ENCODE measurements at regions not wholly inside any gene's neighbourhood (a gene's known extent, or its start where the extent isn't known, plus 50 kb on each side); places are given as distances from the start of the nearest gene placed in this dataset.
A peak's percentile ranks its signal among the peaks of the same experiment; 100 is the strongest.
"Not testable (repeated sequence)": the region's sequence is repeated elsewhere in the genome, so short reads cannot be mapped to it uniquely, and the experiment has no call there.

DNA sequence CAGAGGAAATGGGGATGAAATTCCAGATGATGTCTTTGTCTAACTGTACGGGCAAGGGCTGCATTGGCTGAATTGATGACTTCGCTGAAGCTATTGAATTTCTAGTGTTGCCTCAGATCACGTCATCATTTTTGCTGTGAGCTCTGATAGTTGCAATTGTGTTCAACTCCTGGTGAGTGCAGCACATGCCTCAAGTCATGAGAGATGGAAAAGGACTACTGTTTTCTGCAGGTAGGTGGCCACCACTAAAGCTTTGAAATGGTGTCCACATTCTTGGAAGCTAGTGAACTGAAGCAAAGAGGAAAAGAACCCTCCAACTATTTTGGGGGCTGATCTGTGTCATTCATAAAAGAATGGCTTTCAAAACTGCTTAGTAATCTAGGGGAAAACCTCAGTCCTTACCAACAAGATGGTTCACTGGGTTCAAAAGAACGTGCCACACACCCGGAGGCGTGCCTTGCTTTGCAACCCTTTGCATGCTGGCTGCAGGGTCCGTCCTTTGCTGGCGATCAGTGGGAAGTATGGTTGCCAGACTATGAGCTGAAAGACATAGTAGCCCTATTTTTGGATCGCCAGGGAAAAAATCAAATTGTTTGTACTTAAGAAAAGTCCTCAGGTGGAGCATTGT is 88.1 kb upstream of the STOX2 start:
- no peak for FAIRE-seq

DNA sequence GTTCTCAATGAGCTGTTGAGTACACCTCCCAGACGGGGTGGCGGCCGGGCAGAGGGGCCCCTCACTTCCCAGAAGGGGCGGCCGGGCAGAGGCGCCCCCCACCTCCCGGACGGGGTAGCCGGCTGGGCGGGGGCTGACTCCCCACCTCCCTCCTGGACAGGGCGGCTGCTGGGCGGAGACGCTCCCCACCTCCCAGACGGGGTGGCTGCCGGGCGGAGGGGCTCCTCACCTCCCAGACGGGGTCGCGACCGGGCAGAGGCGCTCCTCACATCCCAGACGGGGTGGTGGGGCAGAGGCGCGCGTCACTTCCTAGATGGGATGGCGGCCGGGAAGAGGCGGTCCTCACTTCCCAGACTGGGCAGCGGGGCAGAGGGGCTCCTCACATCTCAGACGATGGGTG is 86.5 kb upstream of the STOX2 start:
- FAIRE-seq: not testable (repeated sequence)

DNA sequence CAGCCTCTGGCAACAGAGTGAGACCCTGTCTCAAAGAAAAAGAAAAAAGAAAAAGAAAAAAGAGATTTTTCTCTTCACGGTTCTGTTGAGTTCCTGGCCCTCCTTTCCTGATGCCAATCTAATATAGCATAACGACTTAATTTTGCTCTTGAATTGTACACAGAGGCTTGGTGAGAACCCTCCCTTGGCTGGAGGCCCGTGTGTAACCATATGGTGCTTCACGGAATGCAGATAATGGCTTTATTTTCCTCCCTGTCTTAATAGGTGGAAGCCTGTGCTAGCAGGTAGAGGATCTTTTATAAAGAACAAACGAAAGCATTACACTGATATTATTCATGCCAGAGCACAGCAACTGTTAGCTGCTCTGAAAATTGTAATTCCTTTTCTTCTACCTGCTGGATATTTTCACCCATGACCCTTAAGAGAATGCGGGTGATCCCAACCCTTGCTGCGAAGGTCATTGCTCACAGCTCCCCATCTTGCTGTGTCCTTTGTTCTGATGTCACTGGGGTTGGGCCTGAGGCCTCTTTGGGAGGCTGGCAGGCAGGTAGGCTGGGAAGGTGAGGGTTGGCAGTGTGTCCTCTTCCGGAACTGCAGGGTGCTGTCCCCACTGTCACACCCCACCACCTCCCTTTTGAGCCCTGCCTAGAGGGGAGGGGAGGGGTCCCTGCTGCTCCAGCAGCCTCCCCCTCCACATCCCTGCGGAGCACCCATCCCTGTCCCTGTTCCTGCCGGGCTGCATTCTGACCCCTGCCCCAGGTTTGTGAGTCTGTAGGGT is 83.8 kb upstream of the STOX2 start:
- FAIRE-seq: no peak

DNA sequence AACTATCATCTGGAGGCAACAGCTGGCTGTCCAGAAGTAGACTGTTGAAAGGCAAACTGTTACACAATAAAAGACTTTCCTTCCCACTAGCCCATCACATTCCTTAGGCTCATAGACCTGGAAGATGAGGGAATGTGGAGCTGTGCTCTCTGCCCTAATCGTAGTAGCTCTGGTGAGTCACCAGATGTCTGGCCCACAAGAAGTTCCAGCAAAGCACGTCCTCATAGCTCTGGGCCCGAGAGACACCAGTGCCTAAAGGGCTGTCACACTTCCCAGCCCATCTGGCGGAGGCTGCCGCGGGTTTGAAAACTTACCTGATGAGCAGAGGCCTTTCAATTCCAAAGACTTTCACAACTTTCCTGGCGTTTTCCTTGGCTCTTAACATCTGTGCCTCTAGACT is 81.7 kb upstream of the STOX2 start:
- FAIRE-seq: no peak

DNA sequence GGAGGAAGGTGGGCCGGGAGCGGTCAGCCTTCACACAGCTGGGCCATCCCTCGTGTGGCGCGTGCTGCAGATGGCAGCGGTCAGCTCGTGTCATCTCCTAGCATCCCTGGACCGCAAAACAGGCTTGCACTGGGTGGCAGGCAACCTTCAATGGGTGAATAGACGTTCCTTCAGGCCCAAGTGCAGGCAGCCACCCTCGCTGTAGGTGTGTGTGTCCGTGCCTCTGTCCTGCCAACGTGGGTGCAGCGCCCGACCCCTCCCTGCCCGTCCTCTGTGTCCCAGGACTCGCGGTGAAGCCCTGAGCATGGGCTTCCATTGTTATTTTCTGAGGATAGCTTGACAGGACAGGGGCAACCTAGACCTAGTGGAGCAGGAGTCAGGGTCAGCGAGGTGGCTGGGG is 79.8 kb upstream of the STOX2 start:
- no peak for FAIRE-seq

DNA sequence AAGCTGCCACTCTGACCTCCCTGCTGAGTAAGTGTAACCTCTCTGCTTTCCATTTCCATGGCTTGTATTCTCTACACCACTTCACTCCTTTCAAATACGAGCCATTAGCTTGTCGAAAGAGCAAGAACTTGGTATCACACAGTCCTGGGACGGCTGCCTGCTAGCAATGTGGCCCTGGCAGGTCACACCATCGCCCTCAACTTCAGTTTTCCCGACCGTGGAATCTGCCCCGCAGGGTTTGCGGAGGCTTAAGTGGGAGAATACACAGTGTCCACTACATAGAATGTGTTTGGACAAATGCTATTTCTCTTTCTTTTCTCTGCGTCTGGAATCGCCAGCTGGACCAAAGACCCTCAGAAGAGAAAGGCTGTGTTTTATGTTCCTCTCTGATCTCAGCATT is 78.6 kb upstream of the STOX2 start:
- no peak for FAIRE-seq

DNA sequence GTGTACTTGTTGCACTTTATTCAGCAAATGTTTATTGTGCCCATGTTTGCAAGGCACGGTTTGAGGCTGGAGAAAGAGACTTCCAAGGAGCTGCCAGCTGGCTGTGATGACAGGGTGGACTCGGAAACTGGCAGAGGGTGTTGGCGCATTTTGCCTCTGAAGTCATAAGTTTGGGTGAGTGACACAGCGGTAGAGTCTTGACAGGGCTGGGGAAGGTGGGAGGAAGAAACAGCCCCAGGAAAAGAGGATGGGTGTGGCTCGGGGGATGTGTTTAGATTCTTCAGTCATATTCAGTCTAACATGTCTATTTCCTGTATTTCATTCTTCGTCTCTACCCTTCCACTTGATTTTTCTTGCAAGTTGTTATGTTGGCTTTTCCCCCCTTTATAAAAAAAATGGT is 77.0 kb upstream of the STOX2 start:
- no peak for FAIRE-seq

DNA sequence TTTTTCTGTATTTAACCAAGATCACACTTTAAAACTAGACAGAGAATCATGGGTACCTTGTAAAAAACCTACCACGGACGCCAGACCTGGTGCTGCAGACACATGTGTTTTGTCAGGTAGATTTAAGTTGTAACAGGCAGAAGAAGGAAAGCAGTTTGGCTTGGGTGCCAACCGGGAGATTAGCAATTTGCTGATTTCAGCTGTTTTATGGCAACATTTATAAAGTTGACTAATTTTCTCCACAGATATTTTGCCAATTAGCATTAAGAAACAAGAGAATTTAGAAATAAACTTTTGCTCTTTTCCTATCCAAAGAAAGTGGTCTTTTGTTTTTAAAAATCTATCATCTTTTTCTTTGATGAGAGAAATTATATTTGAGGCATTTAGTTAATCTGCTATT is 76.3 kb upstream of the STOX2 start:
- no peak for FAIRE-seq

DNA sequence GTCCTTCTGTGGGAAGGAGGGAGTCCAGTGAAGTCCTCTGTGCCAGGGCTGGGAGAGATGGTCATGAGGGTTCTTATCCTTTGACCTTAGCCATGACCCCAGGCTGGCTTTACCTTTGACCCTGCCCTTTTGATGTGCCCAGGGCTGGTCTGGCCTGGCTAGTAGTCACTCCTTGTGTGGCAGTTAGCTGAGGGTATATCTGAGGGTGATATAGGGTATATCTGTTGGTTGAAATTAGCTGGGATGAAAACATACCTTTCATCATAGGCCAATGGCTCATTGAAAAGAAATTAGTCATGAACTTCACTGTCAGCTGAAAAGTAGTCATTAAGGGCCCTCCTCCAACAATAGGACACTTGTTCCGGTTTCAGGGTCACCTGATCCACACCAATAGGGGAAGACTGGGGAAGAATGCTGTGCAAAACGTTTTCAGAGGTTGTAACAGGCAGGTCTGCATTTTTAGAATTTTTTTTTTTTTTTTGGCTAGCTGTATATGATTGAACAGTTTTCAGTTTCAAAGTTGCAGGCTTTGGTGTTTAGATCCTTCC is 74.6 kb upstream of the STOX2 start:
- no peak for FAIRE-seq

DNA sequence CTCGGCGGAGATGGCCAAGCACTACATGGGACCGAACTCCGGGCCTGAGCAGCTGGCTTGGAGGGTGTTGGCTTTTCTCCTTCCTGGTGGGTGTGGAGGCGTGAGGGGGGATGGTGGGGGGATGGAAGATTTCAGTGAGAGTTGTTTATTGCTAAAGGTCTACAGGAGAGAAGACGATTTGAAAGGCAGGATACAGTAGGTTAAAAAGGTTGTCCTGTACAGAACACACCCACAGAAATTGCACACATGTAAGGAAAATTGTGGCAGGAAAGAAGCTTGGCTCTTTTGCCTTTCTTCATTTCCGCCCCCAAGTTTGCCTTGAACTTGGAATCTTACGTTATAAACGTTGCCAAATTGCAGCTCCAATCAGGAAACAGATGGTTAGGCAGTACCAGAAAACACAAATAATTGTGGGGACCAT is 74.1 kb upstream of the STOX2 start:
- no peak for FAIRE-seq

DNA sequence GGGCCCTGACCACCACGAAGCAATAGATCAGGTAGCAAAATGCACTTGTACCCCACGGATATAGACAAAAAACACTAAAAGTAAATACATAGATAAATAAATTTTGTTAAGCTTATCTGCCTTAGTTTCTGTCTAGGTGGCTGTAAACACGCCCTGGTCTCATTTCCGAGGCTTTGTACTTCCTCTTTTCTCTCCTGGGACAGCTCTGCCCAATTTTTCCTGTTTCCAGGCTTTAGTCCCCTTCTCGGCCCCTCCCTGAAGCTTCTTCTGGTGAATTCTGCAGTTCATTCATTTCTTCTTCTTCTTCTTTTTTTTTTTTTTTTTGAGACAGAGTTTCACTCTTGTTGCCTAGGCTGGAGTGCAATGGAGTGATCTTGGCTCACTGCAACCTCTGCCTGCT is 73.4 kb upstream of the STOX2 start:
- no peak for FAIRE-seq

DNA sequence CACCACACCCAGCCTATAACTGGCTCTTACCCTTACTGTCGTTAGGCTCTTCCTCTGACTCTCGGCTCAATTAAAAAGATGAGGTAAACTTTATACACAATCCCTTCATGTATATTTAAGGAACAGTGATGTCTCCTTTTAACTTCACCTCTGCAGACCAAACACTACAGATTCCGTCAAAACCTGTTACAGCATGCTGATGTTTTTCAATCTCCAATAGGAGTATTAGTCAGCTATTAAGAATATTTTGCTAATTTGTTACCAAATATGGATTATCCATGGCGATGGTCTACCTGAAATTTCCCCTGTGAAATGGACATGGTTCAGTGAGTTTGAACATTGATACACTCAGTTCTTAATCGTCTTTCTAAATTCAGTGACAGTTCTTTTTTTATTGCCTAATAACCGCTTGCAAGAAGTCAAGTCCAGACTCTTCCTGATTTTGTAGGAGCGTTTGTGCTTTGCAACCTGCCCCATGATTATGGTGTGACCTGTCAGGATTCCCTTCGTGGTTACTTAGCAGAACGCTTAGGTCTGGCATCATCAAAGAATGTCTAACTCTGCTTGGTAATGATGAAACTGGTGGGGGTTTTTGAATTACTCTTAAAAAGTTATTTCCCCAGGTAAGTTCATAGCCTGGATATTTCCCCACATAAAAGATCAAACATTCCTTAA is 72.2 kb upstream of the STOX2 start:
- FAIRE-seq: no peak

DNA sequence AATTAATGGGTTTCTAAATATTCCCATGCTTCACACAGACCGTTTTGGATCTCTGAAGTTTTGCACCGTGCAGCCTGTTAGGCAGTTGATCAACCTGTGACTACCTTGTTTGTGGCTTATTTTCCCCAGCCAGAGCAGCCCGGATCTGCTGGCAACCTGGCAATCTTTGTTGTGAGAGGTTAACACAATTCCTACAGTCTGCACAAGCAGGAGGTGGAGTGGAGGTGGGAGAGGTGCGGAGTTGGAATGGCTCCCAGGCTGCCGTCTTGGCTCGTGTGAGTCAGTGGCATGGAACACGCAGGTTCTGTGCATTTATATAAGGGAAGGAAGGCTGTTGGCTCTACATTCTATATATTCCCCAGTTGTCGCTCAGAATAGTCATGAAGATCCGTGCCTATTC is 70.9 kb upstream of the STOX2 start:
- no peak for FAIRE-seq

DNA sequence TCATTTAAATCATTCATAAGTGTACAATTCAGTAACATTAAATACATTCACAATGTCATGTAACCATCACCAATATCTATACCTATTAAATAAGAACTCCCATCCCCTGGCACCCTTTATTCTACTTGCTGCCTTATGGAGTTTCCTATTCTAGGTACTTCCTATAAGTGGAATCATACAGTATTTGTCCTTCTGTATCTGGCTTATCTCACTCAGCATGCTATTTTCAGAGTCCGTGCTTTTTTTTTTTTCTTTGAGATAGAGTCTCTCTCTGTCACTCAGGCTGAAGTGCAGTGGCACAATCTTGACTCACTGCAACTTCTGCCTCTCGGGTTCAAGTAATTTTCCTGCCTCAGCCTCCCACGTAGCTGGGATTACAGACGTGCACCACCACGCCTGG is 67.9 kb upstream of the STOX2 start:
- no peak for FAIRE-seq

DNA sequence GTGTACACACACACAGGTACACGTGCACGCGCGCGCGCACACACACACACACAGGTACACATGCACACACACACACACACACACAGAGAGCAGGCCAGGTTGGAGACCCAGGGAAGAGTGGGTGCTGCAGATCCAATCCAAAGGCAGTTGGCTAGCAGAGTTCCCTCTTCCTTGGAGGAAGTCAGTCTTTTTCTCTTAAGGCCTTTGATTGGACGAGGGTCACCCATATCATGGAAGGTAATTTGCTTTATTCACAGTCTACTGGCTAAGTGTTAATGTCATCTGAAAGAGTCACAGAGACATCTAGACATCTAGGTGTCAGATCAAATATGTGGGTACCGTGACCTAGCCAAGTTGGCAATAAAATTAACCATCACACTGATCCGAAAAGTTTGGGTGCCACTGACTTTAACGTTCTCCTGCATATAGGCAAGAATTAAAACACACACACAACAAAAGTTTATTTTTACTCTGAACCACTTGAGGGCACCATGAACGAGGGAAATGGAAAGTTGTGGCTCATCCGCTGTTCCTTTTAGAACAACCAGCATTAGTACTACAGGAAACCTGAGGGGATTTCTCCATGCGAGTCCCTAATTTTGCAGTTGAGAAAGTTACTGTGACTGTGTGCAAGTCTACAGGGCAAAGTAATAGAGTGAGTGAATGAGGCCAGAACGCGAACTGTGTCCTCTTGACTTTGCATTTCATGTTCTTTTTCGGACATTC is 66.0 kb upstream of the STOX2 start:
- peak; percentile 87 for FAIRE-seq

DNA sequence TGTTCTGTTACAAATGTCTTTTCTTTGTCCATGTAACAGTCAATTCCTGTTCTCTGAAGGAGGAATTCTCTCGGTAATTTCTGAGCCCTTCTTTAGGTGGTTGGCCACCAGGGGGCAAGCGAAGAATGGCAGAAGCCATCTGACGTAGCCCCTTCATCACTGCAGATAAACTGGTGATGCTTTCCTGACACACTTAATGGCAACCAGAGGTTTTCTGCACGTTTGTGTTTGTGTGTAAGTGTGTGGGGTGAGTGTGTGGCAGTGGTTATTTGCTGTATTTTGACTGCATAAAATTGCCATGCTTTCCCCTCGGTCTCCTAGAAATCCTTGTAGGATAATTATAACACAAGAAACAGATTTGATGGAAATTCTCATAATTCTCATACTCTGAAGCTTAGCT is 64.8 kb upstream of the STOX2 start:
- peak; percentile 86 for FAIRE-seq

DNA sequence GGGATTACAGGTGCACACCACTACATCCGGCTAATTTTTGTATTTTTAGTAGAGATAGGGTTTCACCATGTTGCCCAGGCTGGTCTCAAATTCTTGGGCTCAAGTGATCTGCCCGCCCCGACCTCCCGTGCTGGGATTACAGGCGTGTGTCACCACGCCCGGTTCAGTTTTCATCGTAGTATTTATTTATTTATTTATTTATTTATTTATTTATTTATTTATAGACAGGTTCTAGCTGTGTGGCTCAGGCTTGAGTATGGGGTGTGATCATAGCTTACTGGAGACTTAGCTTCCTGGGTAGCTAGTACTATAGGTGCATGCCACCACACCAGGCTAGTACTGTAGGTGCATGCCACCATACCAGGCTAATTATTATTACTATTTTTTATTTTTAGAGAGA is 64.1 kb upstream of the STOX2 start:
- no peak for FAIRE-seq

DNA sequence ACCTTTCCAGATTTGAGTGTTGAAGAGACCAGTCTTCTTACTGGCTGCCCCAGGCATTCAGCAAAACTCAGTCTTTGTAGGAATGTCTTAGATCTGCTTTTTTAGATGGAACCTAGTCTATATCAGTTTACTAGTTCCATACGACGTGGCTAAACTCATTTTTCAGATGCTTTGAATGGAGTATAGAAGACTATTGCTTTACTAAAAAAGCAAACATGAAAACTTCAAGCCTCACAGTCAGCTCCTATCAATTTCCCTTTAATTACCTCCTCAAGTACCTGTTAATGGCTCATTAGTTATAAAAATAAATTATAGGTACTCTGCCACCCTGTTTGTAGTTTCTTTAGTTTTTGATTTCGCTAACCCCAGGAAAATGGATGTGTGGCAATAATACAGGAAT is 63.0 kb upstream of the STOX2 start:
- no peak for FAIRE-seq

DNA sequence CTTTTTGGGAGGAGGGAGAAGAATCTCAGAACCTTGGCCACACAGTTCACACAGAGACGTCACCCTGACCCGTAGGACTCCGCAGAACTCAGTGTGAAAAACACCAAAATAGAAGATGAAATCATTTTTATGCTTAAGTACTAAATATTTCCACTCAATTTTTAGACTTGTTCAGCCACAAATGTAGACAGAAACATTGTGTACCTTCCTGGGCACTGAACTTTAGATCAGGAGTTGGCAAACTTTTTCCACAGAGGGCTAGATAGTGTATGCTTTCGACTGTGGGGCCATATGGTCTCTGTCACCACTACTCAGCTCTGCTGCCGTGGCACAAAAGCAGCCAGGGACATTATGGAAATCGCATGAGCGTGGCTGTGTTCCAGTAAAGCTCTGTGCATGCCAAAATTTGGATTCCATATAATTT is 61.8 kb upstream of the STOX2 start:
- no peak for FAIRE-seq

DNA sequence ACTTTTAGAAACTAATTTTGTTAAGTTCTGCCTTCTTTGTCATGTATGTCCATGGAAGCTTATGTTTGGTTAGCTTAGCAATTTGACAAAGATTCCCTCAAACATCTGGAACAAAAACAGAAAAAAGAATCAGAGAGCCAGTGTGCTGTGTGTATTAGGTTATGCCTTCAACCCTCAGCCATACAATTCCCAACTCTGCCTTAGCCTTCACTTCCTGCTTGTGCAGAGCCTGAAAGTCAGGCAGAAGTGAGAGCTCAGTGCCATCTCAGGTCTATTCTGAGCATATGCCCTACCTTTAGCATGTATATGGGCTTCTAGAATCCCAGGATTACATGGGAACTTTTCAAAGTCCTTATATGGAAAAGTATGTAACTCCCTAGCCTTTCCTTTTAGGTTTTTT is 58.2 kb upstream of the STOX2 start:
- no peak for FAIRE-seq

DNA sequence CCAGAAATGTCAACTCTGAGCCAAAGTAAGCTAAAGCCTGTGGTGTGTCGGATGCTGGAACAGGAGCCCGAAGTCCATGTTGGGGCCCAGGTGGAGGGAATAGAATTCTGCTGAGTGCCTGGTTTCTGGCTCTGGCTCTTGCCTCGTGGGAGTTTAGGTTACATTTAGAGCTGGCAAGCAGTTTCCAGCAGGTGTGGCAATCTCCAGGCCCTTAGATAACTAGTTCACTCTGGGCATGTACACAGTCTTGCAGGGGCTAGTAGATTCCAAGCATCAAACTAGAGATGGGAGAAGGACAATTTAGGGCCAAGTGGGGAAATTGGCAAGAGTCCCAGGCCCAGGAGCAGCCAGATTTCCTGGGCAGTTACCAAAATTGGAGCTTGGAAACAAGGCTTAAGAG is 56.3 kb upstream of the STOX2 start:
- FAIRE-seq: no peak

DNA sequence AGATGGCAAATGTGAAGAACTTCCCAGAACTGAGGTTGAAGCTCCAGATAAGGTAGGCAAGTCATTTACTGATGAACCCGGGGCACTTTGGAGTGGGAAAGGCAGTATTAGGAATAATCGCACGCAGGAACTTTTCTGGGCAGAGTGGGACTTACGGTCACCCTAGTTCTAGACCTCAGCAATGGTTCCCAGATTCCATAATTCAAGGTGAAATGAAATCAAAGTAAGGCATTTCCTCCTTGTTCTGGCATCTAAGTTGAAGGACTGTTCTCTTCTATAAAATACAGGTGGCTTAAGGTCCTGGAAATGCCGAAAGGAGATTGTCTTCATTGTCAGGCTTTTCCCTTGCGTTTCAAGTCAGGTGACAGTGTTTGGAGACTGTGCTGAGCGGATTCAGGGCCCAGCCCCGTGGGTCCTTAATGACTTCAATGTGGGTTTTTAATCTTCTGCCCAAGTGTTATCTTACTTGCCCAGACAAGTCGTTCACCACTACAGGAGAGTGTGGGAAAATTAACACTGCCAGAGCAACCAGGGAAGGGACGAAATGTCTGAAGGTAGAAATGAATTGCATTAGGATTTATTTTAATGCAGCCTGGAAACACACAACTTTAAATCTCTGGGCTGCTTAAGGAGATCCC is 52.1 kb upstream of the STOX2 start:
- FAIRE-seq: no peak

DNA sequence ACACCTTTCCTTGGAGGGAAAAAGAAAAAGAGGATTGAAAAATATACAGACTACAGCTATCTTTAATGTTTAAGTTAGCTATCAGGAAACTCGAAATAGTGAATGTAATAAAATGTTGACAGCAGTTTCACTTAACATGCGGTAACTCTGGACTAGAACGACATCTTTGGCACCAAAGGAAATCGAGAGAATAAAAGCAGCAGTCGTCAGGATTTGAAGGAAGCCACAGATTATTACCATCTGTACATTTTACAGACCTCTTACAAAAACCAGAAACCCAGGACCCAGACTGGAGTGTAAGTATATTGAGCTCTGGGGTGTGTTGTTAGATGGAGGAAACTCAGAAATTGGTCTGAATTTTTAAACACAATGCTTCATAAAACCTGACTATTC is 51.6 kb upstream of the STOX2 start:
- FAIRE-seq: no peak
